HL-60 (cell line): ENCODE measurements at regions not wholly inside any gene's neighbourhood (a gene's known extent, or its start where the extent isn't known, plus 50 kb on each side); places are given as distances from the start of the nearest gene placed in this dataset.

Source experiments
- DNase-seq, 2 experiments: peaks; one replicate each; pipeline ENCODE4 v3.0.0-alpha.2; 2010 to 2020; ENCODE audit warnings: low read depth in 1 of 2, low spot score in 1 of 2
- H3K27ac ChIP-seq: fragments of 250-450 bp; sonication (Bioruptor Pico); replicated peaks from 2 replicates; pipeline ENCODE4 v1.5.1; 2020; ENCODE audit warnings: mild to moderate bottlenecking, moderate library complexity
- H3K27me3 ChIP-seq: fragments of 250-450 bp; sonication (Bioruptor Pico); 2 replicates; pipeline ENCODE4 v1.5.1; 2021; ENCODE audit warnings: mild to moderate bottlenecking, moderate library complexity; ENCODE audit not compliant: insufficient read depth, poor library complexity, severe bottlenecking
- H3K4me3 ChIP-seq: replicated peaks from 2 replicates; pipeline ENCODE4 v1.5.1; 2011; ENCODE audit warnings: mild to moderate bottlenecking, control low read depth, low read length; ENCODE audit not compliant: insufficient read depth
- GABPA ChIP-seq: IDR thresholded peaks from 2 replicates; pipeline ENCODE4 v1.6.1; 2012; ENCODE audit warnings: low read depth
- POLR2AphosphoS5 ChIP-seq: IDR thresholded peaks from 2 replicates; pipeline ENCODE4 v1.6.1; 2012; ENCODE audit warnings: low read depth
- SPI1 ChIP-seq: IDR thresholded peaks from 2 replicates; pipeline ENCODE4 v1.6.1; 2012; ENCODE audit warnings: low read depth, mild to moderate bottlenecking, borderline replicate concordance
- TF ChIP-seq, protein P1 (sequence below): IDR thresholded peaks from 2 replicates; pipeline ENCODE4 v1.6.1; 2012; ENCODE audit warnings: low read depth; ENCODE audit not compliant: insufficient replicate concordance
- TF ChIP-seq, protein P2 (sequence below): IDR thresholded peaks from one replicate; pipeline ENCODE4 v1.5.1; 2011; ENCODE audit warnings: low read length, control low read depth, inconsistent platforms; ENCODE audit not compliant: insufficient read depth

DNA sequence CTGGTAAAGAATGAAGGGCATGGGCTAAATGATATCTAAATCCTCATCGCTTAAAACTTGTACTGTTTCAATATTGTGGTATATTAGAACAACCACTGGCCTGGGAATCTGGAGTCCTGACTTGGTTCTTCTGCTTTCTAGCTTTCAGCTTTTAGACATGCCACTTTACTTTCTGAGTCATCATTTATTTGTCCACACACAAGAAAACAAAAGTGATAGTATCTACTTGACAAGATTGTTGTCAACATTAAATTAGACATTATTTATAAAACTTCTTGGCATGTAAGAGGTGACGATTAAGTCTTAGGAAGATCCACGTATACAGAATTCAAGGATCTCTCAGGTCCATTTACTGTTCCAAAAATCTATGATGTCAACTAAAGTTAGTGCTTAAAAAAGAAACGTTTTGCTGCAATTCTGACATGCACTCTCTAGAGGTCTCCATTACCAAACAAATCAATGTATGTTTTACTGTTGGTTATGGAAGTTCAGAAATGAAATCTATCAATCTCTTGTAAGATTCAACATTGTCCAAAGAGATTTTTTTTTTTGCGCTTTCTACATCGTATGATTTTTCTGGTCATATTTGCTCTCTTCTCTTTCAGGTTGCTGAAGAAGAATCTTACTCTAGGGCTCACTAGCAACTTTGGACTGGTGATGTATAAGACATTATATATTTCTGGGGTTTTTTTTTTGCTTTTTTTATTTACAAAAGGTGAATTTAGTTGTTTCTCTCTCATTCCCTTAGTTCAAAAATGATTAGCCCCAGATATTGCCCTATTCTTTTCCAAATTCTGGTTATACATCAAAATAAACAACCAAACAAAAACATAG lies 53.6 kb upstream of the DYNC1I1 start:
- no peak for DNase-seq
- TF ChIP-seq GABPA (no peak), POLR2AphosphoS5 (no peak), SPI1 (no peak)
- TF ChIP-seq, protein P1, sequence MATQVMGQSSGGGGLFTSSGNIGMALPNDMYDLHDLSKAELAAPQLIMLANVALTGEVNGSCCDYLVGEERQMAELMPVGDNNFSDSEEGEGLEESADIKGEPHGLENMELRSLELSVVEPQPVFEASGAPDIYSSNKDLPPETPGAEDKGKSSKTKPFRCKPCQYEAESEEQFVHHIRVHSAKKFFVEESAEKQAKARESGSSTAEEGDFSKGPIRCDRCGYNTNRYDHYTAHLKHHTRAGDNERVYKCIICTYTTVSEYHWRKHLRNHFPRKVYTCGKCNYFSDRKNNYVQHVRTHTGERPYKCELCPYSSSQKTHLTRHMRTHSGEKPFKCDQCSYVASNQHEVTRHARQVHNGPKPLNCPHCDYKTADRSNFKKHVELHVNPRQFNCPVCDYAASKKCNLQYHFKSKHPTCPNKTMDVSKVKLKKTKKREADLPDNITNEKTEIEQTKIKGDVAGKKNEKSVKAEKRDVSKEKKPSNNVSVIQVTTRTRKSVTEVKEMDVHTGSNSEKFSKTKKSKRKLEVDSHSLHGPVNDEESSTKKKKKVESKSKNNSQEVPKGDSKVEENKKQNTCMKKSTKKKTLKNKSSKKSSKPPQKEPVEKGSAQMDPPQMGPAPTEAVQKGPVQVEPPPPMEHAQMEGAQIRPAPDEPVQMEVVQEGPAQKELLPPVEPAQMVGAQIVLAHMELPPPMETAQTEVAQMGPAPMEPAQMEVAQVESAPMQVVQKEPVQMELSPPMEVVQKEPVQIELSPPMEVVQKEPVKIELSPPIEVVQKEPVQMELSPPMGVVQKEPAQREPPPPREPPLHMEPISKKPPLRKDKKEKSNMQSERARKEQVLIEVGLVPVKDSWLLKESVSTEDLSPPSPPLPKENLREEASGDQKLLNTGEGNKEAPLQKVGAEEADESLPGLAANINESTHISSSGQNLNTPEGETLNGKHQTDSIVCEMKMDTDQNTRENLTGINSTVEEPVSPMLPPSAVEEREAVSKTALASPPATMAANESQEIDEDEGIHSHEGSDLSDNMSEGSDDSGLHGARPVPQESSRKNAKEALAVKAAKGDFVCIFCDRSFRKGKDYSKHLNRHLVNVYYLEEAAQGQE = no peak
- H3K27ac ChIP-seq = no peak overlapping the region
- H3K4me3 ChIP-seq = no peak overlapping the region
- H3K27me3 ChIP-seq = no peaks in the 10 kb centered on the region

DNA sequence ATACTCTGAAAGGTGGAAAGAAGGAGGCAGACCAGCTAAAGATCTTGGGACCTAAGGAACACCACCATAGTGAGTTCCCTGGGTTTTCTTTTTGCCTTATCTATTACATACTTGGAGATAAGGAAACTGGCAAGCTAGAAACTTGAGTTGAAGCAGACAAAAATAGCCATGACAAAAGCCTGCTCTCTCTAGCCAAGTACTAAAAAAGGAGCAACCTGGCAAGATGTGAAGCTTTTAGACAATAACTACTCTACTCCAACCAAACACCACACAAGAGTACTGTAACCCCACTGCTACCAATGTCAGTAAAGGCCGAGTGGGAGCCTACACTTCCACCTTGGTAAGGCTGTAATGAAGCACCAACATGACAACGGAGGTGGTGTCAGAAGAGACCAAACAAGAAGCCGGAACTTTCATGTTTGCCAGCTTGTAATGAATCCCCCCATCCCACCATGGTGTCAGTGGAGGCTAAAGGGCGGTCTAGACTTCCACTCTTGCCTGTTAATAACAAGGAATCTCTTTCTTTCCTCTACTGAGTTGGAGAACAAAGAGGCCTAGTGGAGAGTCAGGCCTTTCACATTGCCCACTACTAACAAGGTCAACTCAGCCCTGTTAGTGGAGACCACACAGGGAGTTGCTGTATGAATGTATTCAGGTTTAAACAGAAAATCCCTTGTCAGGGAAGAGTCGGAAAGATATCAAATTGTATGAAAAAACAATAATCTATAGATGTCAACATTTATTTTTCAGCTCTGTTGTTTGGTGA lies 55.8 kb upstream of the DYNC1I1 start:
- Histone ChIP-seq H3K4me3 (no peak overlapping the region), H3K27me3 (no peaks in the 10 kb centered on the region), H3K27ac (no peak overlapping the region)
- TF ChIP-seq, protein P2, sequence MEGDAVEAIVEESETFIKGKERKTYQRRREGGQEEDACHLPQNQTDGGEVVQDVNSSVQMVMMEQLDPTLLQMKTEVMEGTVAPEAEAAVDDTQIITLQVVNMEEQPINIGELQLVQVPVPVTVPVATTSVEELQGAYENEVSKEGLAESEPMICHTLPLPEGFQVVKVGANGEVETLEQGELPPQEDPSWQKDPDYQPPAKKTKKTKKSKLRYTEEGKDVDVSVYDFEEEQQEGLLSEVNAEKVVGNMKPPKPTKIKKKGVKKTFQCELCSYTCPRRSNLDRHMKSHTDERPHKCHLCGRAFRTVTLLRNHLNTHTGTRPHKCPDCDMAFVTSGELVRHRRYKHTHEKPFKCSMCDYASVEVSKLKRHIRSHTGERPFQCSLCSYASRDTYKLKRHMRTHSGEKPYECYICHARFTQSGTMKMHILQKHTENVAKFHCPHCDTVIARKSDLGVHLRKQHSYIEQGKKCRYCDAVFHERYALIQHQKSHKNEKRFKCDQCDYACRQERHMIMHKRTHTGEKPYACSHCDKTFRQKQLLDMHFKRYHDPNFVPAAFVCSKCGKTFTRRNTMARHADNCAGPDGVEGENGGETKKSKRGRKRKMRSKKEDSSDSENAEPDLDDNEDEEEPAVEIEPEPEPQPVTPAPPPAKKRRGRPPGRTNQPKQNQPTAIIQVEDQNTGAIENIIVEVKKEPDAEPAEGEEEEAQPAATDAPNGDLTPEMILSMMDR = no peak
- TF ChIP-seq POLR2AphosphoS5 (no peak), GABPA (no peak), SPI1 (no peak)
- TF ChIP-seq, protein P1 = no peak
- no peak for DNase-seq

DNA sequence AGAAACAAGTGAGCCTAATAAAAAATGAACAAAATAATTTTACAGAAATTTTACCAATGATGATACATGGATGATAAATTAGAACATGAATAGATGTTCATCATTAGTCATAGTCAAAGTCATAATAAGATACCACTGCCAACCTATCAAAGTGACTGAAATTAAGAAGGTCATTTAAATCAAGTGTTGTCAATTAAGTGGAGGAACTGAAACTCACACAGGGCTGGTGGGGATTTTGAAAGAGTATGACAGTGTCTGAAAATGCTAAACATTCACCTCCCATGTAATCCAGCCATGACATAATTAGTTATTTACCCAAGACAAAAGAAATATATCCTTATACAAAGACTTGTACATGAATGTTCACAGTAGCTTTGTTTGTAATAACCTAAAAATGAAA lies 57.1 kb upstream of the DYNC1I1 start:
- Histone ChIP-seq H3K27me3 (no peaks in the 10 kb centered on the region), H3K4me3 (no peak overlapping the region), H3K27ac (no peak overlapping the region)
- no peak for DNase-seq
- TF ChIP-seq POLR2AphosphoS5 = no peak
- TF ChIP-seq, protein P2 = no peak
- no peak for TF ChIP-seq GABPA
- TF ChIP-seq, protein P1 = no peak
- no peak for TF ChIP-seq SPI1
